GM12878 (cell line): ENCODE measurements at regions not wholly inside any gene's neighbourhood (a gene's known extent, or its start where the extent isn't known, plus 50 kb on each side); places are given as distances from the start of the nearest gene placed in this dataset.

ENCODE experiments used
- ATAC-seq: fragments of 200-7000 bp; cut with Tn5 transposase; 3 replicates; pipeline ENCODE4 v1.9.1; 2020; ENCODE audit warnings: mild to moderate bottlenecking, moderate library complexity
- BruUV-seq: library from RNA; stranded (reverse); fragments of 400-500 nt; replicated peaks from 2 replicates; lab custom pipeline; 2021; lab: Mats Ljungman, UMichigan
- CTCF ChIA-PET: fragments of 300-600 bp; sonication (Branson Sonifier 250); formaldehyde crosslinking; extraction: SDS; loops from one replicate; lab custom pipeline; 2021; ENCODE audit warnings: inconsistent platforms; lab: Yijun Ruan, JAX
- POLR2A ChIA-PET: fragments of 350-600 bp; formaldehyde crosslinking; extraction: SDS; loops from one replicate; lab custom pipeline; 2021; ENCODE audit warnings: inconsistent platforms; lab: Charles Lee
- RAD21 ChIA-PET: fragments of 300-600 bp; sonication (Branson Sonifier 250); formaldehyde crosslinking; loops from one replicate; lab custom pipeline; 2023; ENCODE audit warnings: antibody characterized with exemption; ENCODE audit not compliant: unreplicated experiment; lab: Charles Lee
- SMC1A ChIA-PET: fragments of 300-600 bp; sonication (Branson Sonifier 250); formaldehyde crosslinking; loops from one replicate; lab custom pipeline; 2023; ENCODE audit not compliant: unreplicated experiment, uncharacterized antibody; lab: Charles Lee
- DNase-seq: peaks from one replicate; pipeline ENCODE4 v3.0.0-alpha.2; 2011; ENCODE audit warnings: low read depth, low spot score
- FAIRE-seq: peaks from 3 replicates; lab custom pipeline; 2011; peaks lifted over from hg19 to GRCh38; lab: Jason Lieb, UNC
- H2AFZ ChIP-seq: 2 replicates; pipeline ENCODE4 v1.6.0; 2011; ENCODE audit warnings: low read depth, low read length, control low read depth; ENCODE audit not compliant: control insufficient read depth
- H3K27ac ChIP-seq: 2 replicates; pipeline ENCODE4 v1.5.1; 2011; ENCODE audit warnings: control low read depth; ENCODE audit not compliant: control insufficient read depth, insufficient read depth
- H3K27me3 ChIP-seq, 2 experiments: replicated peaks in 1 of 2; 2 replicates each; pipeline versions ENCODE4 v1.6.0 to v1.6.1; 2011; ENCODE audit warnings: low read length in 1 of 2; ENCODE audit not compliant: control insufficient read depth in 2 of 2, insufficient read depth in 2 of 2
- H3K36me3 ChIP-seq, 2 experiments: 2 replicates each; pipeline ENCODE4 v1.5.1; 2011; ENCODE audit warnings: low read length in 1 of 2; ENCODE audit not compliant: control insufficient read depth in 2 of 2, insufficient read depth in 2 of 2
- H3K4me1 ChIP-seq: 2 replicates; pipeline ENCODE4 v1.6.1; 2011; ENCODE audit warnings: mild to moderate bottlenecking, low read length, moderate library complexity, mixed read lengths; ENCODE audit not compliant: control insufficient read depth, insufficient read depth
- H3K4me2 ChIP-seq: 2 replicates; pipeline ENCODE4 v1.6.0; 2011; ENCODE audit warnings: control low read depth; ENCODE audit not compliant: control insufficient read depth, insufficient read depth
- H3K4me3 ChIP-seq: fragments of 200-600 bp; sonication (generic); 2 replicates; pipeline ENCODE4 v1.5.1; 2016
- H3K79me2 ChIP-seq: 2 replicates; pipeline ENCODE4 v1.6.0; 2011; ENCODE audit warnings: low read length; ENCODE audit not compliant: control insufficient read depth, insufficient read depth
- H3K9ac ChIP-seq: 2 replicates; pipeline ENCODE4 v1.8.0; 2011; ENCODE audit warnings: low read length, control low read depth, mixed read lengths; ENCODE audit not compliant: control insufficient read depth, insufficient read depth
- H3K9me3 ChIP-seq: replicated peaks from 3 replicates; pipeline ENCODE4 v1.5.1; 2011; ENCODE audit warnings: mild to moderate bottlenecking, low read length; ENCODE audit not compliant: control insufficient read depth, insufficient read depth
- H4K20me1 ChIP-seq: 2 replicates; pipeline ENCODE4 v1.6.0; 2011; ENCODE audit not compliant: control insufficient read depth, insufficient read depth
- CBFB ChIP-seq: IDR thresholded peaks from 2 replicates; pipeline ENCODE4 v1.6.1; 2016; ENCODE audit warnings: antibody characterized with exemption, low read depth
- FOXK2 ChIP-seq: fragments of 450-650 bp; IDR thresholded peaks from 2 replicates; pipeline ENCODE4 v1.6.1; 2017; ENCODE audit warnings: mild to moderate bottlenecking, moderate library complexity
- LARP7 ChIP-seq: fragments of 450-650 bp; IDR thresholded peaks from 2 replicates; pipeline ENCODE4 v1.6.1; 2017; ENCODE audit warnings: mild to moderate bottlenecking
- SMC3 ChIP-seq: IDR thresholded peaks from 2 replicates; pipeline ENCODE4 v1.6.1; 2011; ENCODE audit warnings: low read length, improper control_type of control experiment, borderline replicate concordance
- YY1 ChIP-seq: IDR thresholded peaks from 2 replicates; pipeline ENCODE4 v1.6.1; 2011; ENCODE audit warnings: low read depth, mild to moderate bottlenecking, low read length
- ZNF207 ChIP-seq: fragments of 450-650 bp; IDR thresholded peaks from 2 replicates; pipeline ENCODE4 v1.6.1; 2014; ENCODE audit warnings: antibody characterized with exemption, mild to moderate bottlenecking, borderline replicate concordance
- WGBS: methylation state at CpG from one replicate; pipeline ENCODE4 v1.1.6; 2016; ENCODE audit warnings: low lambda C conversion rate; ENCODE audit not compliant: insufficient replicate concordance, insufficient coverage; ENCODE audit errors: missing lambda C conversion rate; 5-methylcytosine and 5-hydroxymethylcytosine counted together
- in situ Hi-C: fragments of 300-500 bp; cut with MboI; formaldehyde crosslinking; loops from 9 replicates; pipeline ENCODE4 v1.14.3; 2018; ENCODE audit warnings: mixed read lengths
- intact Hi-C: fragments of 100-400 bp; cut with micrococcal nuclease; formaldehyde crosslinking; loops from one replicate; pipeline ENCODE4 v1.14.2; 2022; ENCODE audit not compliant: unreplicated experiment
- TF ChIP-seq, protein P1 (sequence below): IDR thresholded peaks from 2 replicates; pipeline ENCODE4 v1.6.1; 2011; ENCODE audit warnings: mild to moderate bottlenecking, low read depth, low read length, moderate library complexity; ENCODE audit not compliant: insufficient replicate concordance
- TF ChIP-seq, protein P2 (sequence below): IDR thresholded peaks from 2 replicates; pipeline ENCODE4 v1.6.1; 2012; ENCODE audit warnings: low read depth, low read length, improper control_type of control experiment
- TF ChIP-seq, protein P3 (sequence below): IDR thresholded peaks from 2 replicates; pipeline ENCODE4 v1.6.1; 2012; ENCODE audit warnings: mild to moderate bottlenecking, low read depth, low read length
- TF ChIP-seq, protein P4 (sequence below): IDR thresholded peaks from 2 replicates; pipeline ENCODE4 v1.6.1; 2012; ENCODE audit warnings: improper control_type of control experiment, low read depth, low read length; ENCODE audit not compliant: insufficient replicate concordance
- TF ChIP-seq, protein P5 (sequence below): fragments of 450-650 bp; IDR thresholded peaks from 2 replicates; pipeline ENCODE4 v1.6.1; 2018; ENCODE audit warnings: mild to moderate bottlenecking, low read depth, moderate library complexity; ENCODE audit not compliant: partially characterized antibody

DNA sequence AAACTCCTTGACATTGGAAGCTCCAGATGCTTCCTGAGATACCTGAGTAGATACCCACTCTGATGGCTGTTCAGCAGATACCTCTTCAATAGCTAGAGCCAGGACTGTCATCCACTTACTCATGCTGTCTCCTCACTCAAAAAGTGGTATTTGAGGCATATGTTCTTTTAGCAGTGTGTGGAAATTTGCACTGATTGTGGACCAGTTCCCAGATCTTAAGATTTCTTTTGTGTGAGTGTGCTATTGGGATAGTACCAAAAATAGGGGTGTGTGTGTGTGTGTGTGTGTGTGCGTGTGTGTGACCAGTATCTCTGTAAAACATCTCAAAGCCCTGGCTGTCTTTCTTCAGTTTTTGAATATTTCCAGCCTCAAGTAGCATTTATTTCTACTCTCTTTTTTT lies 108.3 kb downstream of the SLITRK5 start:
- no peak for FAIRE-seq
- 0% methylated on average over 1 of the region's 1 CpG for WGBS
- Histone ChIP-seq H3K4me3 (no peak overlapping the region), H3K4me1 (no peaks in the 10 kb centered on the region), H3K27ac (no peak overlapping the region), H4K20me1 (no peaks in the 10 kb centered on the region), H3K4me2 (no peak overlapping the region), H3K79me2 (no peaks in the 10 kb centered on the region), H3K27me3 (no peaks in the 10 kb centered on the region; a peak in 1 of 4 replicates), H3K9ac (no peak overlapping the region), H2AFZ (no peak overlapping the region), H3K36me3 (no peaks in the 10 kb centered on the region), H3K9me3 (no peaks in the 10 kb centered on the region)
- BruUV-seq = no TSS peak
- ChIA-PET RAD21 (no interaction called here), SMC1A (interaction anchor here (0.8 kb wide), 1 partner anchor 51 kb away, joined by 3 read pairs; no protein-coding TSS in a partner anchor), POLR2A (no interaction called here), CTCF (no interaction called here)
- in situ Hi-C loops (no loop called here), intact Hi-C loops (no loop called here)
- DNase-seq = no peak
- ATAC-seq = no peak
- TF ChIP-seq, protein P1, sequence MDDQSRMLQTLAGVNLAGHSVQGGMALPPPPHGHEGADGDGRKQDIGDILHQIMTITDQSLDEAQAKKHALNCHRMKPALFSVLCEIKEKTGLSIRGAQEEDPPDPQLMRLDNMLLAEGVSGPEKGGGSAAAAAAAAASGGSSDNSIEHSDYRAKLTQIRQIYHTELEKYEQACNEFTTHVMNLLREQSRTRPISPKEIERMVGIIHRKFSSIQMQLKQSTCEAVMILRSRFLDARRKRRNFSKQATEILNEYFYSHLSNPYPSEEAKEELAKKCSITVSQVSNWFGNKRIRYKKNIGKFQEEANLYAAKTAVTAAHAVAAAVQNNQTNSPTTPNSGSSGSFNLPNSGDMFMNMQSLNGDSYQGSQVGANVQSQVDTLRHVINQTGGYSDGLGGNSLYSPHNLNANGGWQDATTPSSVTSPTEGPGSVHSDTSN = no peak
- TF ChIP-seq LARP7 (no peak), ZNF207 (no peak), YY1 (no peak), SMC3 (no peak), CBFB (no peak), FOXK2 (no peak)
- TF ChIP-seq, protein P2, sequence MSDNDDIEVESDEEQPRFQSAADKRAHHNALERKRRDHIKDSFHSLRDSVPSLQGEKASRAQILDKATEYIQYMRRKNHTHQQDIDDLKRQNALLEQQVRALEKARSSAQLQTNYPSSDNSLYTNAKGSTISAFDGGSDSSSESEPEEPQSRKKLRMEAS = no peak
- TF ChIP-seq, protein P3, sequence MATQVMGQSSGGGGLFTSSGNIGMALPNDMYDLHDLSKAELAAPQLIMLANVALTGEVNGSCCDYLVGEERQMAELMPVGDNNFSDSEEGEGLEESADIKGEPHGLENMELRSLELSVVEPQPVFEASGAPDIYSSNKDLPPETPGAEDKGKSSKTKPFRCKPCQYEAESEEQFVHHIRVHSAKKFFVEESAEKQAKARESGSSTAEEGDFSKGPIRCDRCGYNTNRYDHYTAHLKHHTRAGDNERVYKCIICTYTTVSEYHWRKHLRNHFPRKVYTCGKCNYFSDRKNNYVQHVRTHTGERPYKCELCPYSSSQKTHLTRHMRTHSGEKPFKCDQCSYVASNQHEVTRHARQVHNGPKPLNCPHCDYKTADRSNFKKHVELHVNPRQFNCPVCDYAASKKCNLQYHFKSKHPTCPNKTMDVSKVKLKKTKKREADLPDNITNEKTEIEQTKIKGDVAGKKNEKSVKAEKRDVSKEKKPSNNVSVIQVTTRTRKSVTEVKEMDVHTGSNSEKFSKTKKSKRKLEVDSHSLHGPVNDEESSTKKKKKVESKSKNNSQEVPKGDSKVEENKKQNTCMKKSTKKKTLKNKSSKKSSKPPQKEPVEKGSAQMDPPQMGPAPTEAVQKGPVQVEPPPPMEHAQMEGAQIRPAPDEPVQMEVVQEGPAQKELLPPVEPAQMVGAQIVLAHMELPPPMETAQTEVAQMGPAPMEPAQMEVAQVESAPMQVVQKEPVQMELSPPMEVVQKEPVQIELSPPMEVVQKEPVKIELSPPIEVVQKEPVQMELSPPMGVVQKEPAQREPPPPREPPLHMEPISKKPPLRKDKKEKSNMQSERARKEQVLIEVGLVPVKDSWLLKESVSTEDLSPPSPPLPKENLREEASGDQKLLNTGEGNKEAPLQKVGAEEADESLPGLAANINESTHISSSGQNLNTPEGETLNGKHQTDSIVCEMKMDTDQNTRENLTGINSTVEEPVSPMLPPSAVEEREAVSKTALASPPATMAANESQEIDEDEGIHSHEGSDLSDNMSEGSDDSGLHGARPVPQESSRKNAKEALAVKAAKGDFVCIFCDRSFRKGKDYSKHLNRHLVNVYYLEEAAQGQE = no peak
- TF ChIP-seq, protein P4, sequence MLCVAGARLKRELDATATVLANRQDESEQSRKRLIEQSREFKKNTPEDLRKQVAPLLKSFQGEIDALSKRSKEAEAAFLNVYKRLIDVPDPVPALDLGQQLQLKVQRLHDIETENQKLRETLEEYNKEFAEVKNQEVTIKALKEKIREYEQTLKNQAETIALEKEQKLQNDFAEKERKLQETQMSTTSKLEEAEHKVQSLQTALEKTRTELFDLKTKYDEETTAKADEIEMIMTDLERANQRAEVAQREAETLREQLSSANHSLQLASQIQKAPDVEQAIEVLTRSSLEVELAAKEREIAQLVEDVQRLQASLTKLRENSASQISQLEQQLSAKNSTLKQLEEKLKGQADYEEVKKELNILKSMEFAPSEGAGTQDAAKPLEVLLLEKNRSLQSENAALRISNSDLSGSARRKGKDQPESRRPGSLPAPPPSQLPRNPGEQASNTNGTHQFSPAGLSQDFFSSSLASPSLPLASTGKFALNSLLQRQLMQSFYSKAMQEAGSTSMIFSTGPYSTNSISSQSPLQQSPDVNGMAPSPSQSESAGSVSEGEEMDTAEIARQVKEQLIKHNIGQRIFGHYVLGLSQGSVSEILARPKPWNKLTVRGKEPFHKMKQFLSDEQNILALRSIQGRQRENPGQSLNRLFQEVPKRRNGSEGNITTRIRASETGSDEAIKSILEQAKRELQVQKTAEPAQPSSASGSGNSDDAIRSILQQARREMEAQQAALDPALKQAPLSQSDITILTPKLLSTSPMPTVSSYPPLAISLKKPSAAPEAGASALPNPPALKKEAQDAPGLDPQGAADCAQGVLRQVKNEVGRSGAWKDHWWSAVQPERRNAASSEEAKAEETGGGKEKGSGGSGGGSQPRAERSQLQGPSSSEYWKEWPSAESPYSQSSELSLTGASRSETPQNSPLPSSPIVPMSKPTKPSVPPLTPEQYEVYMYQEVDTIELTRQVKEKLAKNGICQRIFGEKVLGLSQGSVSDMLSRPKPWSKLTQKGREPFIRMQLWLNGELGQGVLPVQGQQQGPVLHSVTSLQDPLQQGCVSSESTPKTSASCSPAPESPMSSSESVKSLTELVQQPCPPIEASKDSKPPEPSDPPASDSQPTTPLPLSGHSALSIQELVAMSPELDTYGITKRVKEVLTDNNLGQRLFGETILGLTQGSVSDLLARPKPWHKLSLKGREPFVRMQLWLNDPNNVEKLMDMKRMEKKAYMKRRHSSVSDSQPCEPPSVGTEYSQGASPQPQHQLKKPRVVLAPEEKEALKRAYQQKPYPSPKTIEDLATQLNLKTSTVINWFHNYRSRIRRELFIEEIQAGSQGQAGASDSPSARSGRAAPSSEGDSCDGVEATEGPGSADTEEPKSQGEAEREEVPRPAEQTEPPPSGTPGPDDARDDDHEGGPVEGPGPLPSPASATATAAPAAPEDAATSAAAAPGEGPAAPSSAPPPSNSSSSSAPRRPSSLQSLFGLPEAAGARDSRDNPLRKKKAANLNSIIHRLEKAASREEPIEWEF = no peak
- TF ChIP-seq, protein P5, sequence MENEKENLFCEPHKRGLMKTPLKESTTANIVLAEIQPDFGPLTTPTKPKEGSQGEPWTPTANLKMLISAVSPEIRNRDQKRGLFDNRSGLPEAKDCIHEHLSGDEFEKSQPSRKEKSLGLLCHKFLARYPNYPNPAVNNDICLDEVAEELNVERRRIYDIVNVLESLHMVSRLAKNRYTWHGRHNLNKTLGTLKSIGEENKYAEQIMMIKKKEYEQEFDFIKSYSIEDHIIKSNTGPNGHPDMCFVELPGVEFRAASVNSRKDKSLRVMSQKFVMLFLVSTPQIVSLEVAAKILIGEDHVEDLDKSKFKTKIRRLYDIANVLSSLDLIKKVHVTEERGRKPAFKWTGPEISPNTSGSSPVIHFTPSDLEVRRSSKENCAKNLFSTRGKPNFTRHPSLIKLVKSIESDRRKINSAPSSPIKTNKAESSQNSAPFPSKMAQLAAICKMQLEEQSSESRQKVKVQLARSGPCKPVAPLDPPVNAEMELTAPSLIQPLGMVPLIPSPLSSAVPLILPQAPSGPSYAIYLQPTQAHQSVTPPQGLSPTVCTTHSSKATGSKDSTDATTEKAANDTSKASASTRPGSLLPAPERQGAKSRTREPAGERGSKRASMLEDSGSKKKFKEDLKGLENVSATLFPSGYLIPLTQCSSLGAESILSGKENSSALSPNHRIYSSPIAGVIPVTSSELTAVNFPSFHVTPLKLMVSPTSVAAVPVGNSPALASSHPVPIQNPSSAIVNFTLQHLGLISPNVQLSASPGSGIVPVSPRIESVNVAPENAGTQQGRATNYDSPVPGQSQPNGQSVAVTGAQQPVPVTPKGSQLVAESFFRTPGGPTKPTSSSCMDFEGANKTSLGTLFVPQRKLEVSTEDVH = no peak
